ENCODE measurements at regions not wholly inside any gene's neighbourhood (a gene's known extent, or its start where the extent isn't known, plus 50 kb on each side); places are given as distances from the start of the nearest gene placed in this dataset.

- TF ChIP-seq FOXP2 (optimal IDR thresholded peaks at IDR 0.05; ENCODE audit: borderline replicate concordance, extremely low read depth, extremely low read length, insufficient read depth) (no peak), SIN3A (IDR thresholded peaks at IDR 0.05; ENCODE audit: borderline replicate concordance, insufficient read depth, low read length) (no peak), TAF1 (IDR thresholded peaks at IDR 0.05; ENCODE audit: borderline replicate concordance, insufficient read depth, low read length) (no peak), POLR2AphosphoS5 (IDR thresholded peaks at IDR 0.05; ENCODE audit: low read depth, low read length) (no peak), REST (IDR thresholded peaks at IDR 0.05; ENCODE audit: insufficient read depth in 1 of 2, low read depth in 2 of 2, low read length in 2 of 2) (no peak)
Measured at GRCh38 chr1:209207701-209208286, 375.7 kb upstream of the CAMK1G start.

GRCh38 chr1:209208648-209209047, 374.9 kb upstream of the CAMK1G start:
- TF ChIP-seq POLR2AphosphoS5 (IDR thresholded peaks at IDR 0.05; ENCODE audit: low read depth, low read length) (no peak), REST (IDR thresholded peaks at IDR 0.05; ENCODE audit: insufficient read depth in 1 of 2, low read depth in 2 of 2, low read length in 2 of 2) (no peak), FOXP2 (optimal IDR thresholded peaks at IDR 0.05; ENCODE audit: borderline replicate concordance, extremely low read depth, extremely low read length, insufficient read depth) (no peak), TAF1 (IDR thresholded peaks at IDR 0.05; ENCODE audit: borderline replicate concordance, insufficient read depth, low read length) (no peak), SIN3A (IDR thresholded peaks at IDR 0.05; ENCODE audit: borderline replicate concordance, insufficient read depth, low read length) (no peak)

GRCh38 chr1:209213989-209214388, 369.5 kb upstream of the CAMK1G start:
- no peak for TF ChIP-seq TAF1 (IDR thresholded peaks at IDR 0.05; ENCODE audit: borderline replicate concordance, insufficient read depth, low read length)
- TF ChIP-seq POLR2AphosphoS5 (IDR thresholded peaks at IDR 0.05; ENCODE audit: low read depth, low read length) = no peak
- no peak for TF ChIP-seq FOXP2 (optimal IDR thresholded peaks at IDR 0.05; ENCODE audit: borderline replicate concordance, extremely low read depth, extremely low read length, insufficient read depth)
- TF ChIP-seq REST (IDR thresholded peaks at IDR 0.05; ENCODE audit: insufficient read depth in 1 of 2, low read depth in 2 of 2, low read length in 2 of 2) = no peak
- no peak for TF ChIP-seq SIN3A (IDR thresholded peaks at IDR 0.05; ENCODE audit: borderline replicate concordance, insufficient read depth, low read length)

GRCh38 chr1:209215826-209216225, 367.7 kb upstream of the CAMK1G start:
- TF ChIP-seq TAF1 (IDR thresholded peaks at IDR 0.05; ENCODE audit: borderline replicate concordance, insufficient read depth, low read length) = no peak

- TF ChIP-seq FOXP2 (optimal IDR thresholded peaks at IDR 0.05; ENCODE audit: borderline replicate concordance, extremely low read depth, extremely low read length, insufficient read depth) (no peak), REST (IDR thresholded peaks at IDR 0.05; ENCODE audit: insufficient read depth in 1 of 2, low read depth in 2 of 2, low read length in 2 of 2) (no peak), POLR2AphosphoS5 (IDR thresholded peaks at IDR 0.05; ENCODE audit: low read depth, low read length) (no peak), SIN3A (IDR thresholded peaks at IDR 0.05; ENCODE audit: borderline replicate concordance, insufficient read depth, low read length) (no peak), TAF1 (IDR thresholded peaks at IDR 0.05; ENCODE audit: borderline replicate concordance, insufficient read depth, low read length) (no peak)
Measured at GRCh38 chr1:209218113-209218512, 365.4 kb upstream of the CAMK1G start.

Measured in PFSK-1 (cell line).